Activated CD8-positive, alpha-beta T cell treated with anti-CD3 and anti-CD28 coated beads for 36 hours (primary cell): ENCODE measurements at regions not wholly inside any gene's neighbourhood (a gene's known extent, or its start where the extent isn't known, plus 50 kb on each side); places are given as distances from the start of the nearest gene placed in this dataset.

Experiments used
- ATAC-seq: fragments of 200-7000 bp; cut with Tn5 transposase; one replicate; pipeline ENCODE4 v1.10.0; 2021; ENCODE audit warnings: mild to moderate bottlenecking, moderate library complexity
- CTCF ChIA-PET: fragments of 350-600 bp; sonication (Branson Sonifier 250); formaldehyde crosslinking; loops from one replicate; lab custom pipeline; 2021; ENCODE audit warnings: antibody characterized with exemption; lab: Charles Lee
- POLR2A ChIA-PET: fragments of 350-600 bp; sonication (Branson Sonifier 250); formaldehyde crosslinking; loops from one replicate; lab custom pipeline; 2021; ENCODE audit warnings: antibody characterized with exemption; lab: Charles Lee
- DNase-seq: peaks from one replicate; pipeline ENCODE4 v3.0.0-alpha.2; 2020
- H3K27ac Mint-ChIP-seq: one replicate; pipeline ENCODE4 v1.8.0; 2021; ENCODE audit warnings: mild to moderate bottlenecking, mixed read lengths
- H3K27me3 Mint-ChIP-seq: one replicate; pipeline ENCODE4 v1.8.0; 2021; ENCODE audit warnings: mixed read lengths
- H3K36me3 Mint-ChIP-seq: one replicate; pipeline ENCODE4 v1.8.0; 2021; ENCODE audit warnings: low read depth, mixed read lengths
- H3K4me1 Mint-ChIP-seq: one replicate; pipeline ENCODE4 v1.8.0; 2021; ENCODE audit warnings: low read depth, mixed read lengths
- H3K4me3 Mint-ChIP-seq: one replicate; pipeline ENCODE4 v1.8.0; 2021; ENCODE audit warnings: mild to moderate bottlenecking, moderate library complexity, mixed read lengths
- H3K9me3 Mint-ChIP-seq: one replicate; pipeline ENCODE4 v1.8.0; 2021; ENCODE audit warnings: mixed read lengths
- intact Hi-C: fragments of 100-400 bp; cut with micrococcal nuclease; formaldehyde crosslinking; loops from one replicate; pipeline ENCODE4 v1.10.0; 2022
- TF ChIP-seq, protein P1 (sequence below): fragments of 200-600 bp; IDR thresholded peaks from one replicate; pipeline ENCODE4 v1.8.0; 2022; ENCODE audit warnings: antibody characterized with exemption, mild to moderate bottlenecking

GRCh38 chr7:104962781-104963180, 51.2 kb upstream of the KMT2E start:
- TF ChIP-seq, protein P1, sequence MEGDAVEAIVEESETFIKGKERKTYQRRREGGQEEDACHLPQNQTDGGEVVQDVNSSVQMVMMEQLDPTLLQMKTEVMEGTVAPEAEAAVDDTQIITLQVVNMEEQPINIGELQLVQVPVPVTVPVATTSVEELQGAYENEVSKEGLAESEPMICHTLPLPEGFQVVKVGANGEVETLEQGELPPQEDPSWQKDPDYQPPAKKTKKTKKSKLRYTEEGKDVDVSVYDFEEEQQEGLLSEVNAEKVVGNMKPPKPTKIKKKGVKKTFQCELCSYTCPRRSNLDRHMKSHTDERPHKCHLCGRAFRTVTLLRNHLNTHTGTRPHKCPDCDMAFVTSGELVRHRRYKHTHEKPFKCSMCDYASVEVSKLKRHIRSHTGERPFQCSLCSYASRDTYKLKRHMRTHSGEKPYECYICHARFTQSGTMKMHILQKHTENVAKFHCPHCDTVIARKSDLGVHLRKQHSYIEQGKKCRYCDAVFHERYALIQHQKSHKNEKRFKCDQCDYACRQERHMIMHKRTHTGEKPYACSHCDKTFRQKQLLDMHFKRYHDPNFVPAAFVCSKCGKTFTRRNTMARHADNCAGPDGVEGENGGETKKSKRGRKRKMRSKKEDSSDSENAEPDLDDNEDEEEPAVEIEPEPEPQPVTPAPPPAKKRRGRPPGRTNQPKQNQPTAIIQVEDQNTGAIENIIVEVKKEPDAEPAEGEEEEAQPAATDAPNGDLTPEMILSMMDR = no peak
- DNase-seq = peak; percentile 48
- intact Hi-C loops = no loop called here
- ChIA-PET POLR2A (interaction anchor here (0.9 to 1.4 kb wide), 2 partner anchors 18 to 22 kb away, joined by 3 read pairs; no protein-coding TSS in a partner anchor), CTCF (interaction anchor here (1.5 kb wide), 1 partner anchor 19 kb away, joined by 9 read pairs; no protein-coding TSS in a partner anchor)
- Mint-ChIP-seq H3K27me3 (no peaks in the 10 kb centered on the region), H3K36me3 (peaks cover 17% of the 10 kb centered on the region), H3K9me3 (no peaks in the 10 kb centered on the region), H3K27ac (peak overlapping the region; percentile 70), H3K4me3 (no peak overlapping the region), H3K4me1 (peaks cover 14% of the 10 kb centered on the region)
- ATAC-seq = peak; percentile 71

DNA sequence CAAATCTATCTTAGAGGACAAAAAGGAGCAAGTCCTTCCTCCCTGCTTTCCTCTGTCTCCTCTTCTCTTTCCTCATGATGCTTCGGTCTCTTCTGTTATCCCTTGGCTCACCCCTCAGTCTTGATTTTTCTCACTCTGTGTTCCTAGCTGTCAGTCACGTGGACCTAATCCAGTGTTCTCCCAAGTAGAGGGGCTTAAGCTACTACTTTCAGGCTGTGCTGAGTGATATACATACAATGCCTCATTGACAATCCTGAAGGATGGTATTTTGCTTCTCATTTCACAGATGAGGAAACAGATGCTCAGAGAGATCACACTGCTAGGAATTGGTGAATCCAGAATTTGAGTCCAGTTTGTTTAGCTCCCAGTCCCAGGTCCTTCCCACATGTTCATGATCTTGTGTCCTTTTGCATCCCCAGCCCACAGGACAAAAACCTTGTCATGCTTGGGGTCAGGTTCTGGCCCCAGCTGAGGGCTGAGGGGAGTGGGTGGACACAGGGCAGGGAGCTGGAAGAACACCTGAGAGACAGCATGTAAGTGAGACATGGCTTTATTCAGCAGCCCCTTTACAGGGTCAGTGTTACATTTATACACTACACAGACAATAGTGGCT, 50.5 kb upstream of the KMT2E start:
- Mint-ChIP-seq H3K9me3 (no peaks in the 10 kb centered on the region), H3K4me1 (peaks cover 14% of the 10 kb centered on the region), H3K4me3 (no peak overlapping the region), H3K27me3 (no peaks in the 10 kb centered on the region), H3K27ac (peak overlapping the region; percentile 39), H3K36me3 (peaks cover 17% of the 10 kb centered on the region)
- ChIA-PET POLR2A (interaction anchor here (0.9 to 1.4 kb wide), 2 partner anchors 19 to 22 kb away, joined by 3 read pairs; no protein-coding TSS in a partner anchor), CTCF (interaction anchor here (1.5 kb wide), 1 partner anchor 18 kb away, joined by 9 read pairs; no protein-coding TSS in a partner anchor)
- intact Hi-C loops = no loop called here
- DNase-seq = no peak
- TF ChIP-seq, protein P1 = no peak
- no peak for ATAC-seq

- H3K27me3 Mint-ChIP-seq = no peaks in the 10 kb centered on the region
- no peak overlapping the region for H3K27ac Mint-ChIP-seq
- ATAC-seq = no peak
- intact Hi-C loops = no loop called here
- H3K4me1 Mint-ChIP-seq = peaks cover 14% of the 10 kb centered on the region
- CTCF ChIA-PET = interaction anchor here (1.5 to 7.0 kb wide), 2 partner anchors 18 kb away, joined by 9 to 78 read pairs; no protein-coding TSS in a partner anchor
- peaks cover 17% of the 10 kb centered on the region for H3K36me3 Mint-ChIP-seq
- H3K9me3 Mint-ChIP-seq = no peaks in the 10 kb centered on the region
- TF ChIP-seq, protein P1 = no peak
- no peak overlapping the region for H3K4me3 Mint-ChIP-seq
- DNase-seq = peak; percentile 26
- POLR2A ChIA-PET = interaction anchor here (1.4 kb wide), 1 partner anchor 23 kb away, joined by 3 read pairs; no protein-coding TSS in a partner anchor
Observed at GRCh38 chr7:104963991-104964385, 50.0 kb upstream of the KMT2E start.
